IMR-90 (cell line): ENCODE measurements at regions not wholly inside any gene's neighbourhood (a gene's known extent, or its start where the extent isn't known, plus 50 kb on each side); places are given as distances from the start of the nearest gene placed in this dataset.

ENCODE experiments used
- ATAC-seq: fragments of 200-7000 bp; cut with Tn5 transposase; 2 replicates; pipeline ENCODE4 v1.9.1; 2020; ENCODE audit warnings: low read depth, mild to moderate bottlenecking, moderate library complexity
- BruUV-seq: library from RNA; stranded (reverse); fragments of 400-500 nt; replicated peaks from 2 replicates; lab custom pipeline; 2021; lab: Mats Ljungman, UMichigan
- CTCF ChIA-PET: fragments of 300-600 bp; formaldehyde crosslinking; extraction: SDS; loops from one replicate; lab custom pipeline; 2021; ENCODE audit warnings: antibody characterized with exemption; lab: Yijun Ruan, JAX
- POLR2A ChIA-PET: fragments of 300-600 bp; sonication (Branson Sonifier 250); formaldehyde crosslinking; loops from one replicate; lab custom pipeline; 2022; ENCODE audit warnings: antibody characterized with exemption; ENCODE audit not compliant: unreplicated experiment; lab: Charles Lee
- DNase-seq: peaks from one replicate; pipeline ENCODE4 v3.0.0; 2013
- H2AFZ ChIP-seq: replicated peaks from 2 replicates; pipeline ENCODE3; 2013; ENCODE audit warnings: low read length, mild to moderate bottlenecking; ENCODE audit not compliant: poor library complexity
- H2AK5ac ChIP-seq: 2 replicates; pipeline ENCODE4 v1.6.1; 2013; ENCODE audit warnings: low read depth, low read length, inconsistent platforms
- H2AK9ac ChIP-seq: replicated peaks from 2 replicates; pipeline ENCODE3; 2013; ENCODE audit warnings: mild to moderate bottlenecking, low read depth, low read length, moderate library complexity; ENCODE audit not compliant: poor library complexity
- H2BK120ac ChIP-seq: 2 replicates; pipeline ENCODE4 v1.6.1; 2013; ENCODE audit warnings: low read depth, low read length, inconsistent platforms
- H2BK15ac ChIP-seq: 3 replicates; pipeline ENCODE4 v1.6.1; 2013; ENCODE audit warnings: low read depth, low read length, inconsistent platforms
- H2BK20ac ChIP-seq: 2 replicates; pipeline ENCODE4 v1.6.1; 2013; ENCODE audit warnings: low read depth, mild to moderate bottlenecking, inconsistent platforms, low read length, moderate library complexity
- H2BK5ac ChIP-seq: 2 replicates; pipeline ENCODE4 v1.6.1; 2013; ENCODE audit warnings: mild to moderate bottlenecking, low read depth, low read length, inconsistent platforms; ENCODE audit not compliant: poor library complexity, severe bottlenecking
- H3K14ac ChIP-seq: replicated peaks from 2 replicates; pipeline ENCODE4 v1.6.1; 2013; ENCODE audit warnings: low read depth, low read length, inconsistent platforms
- H3K18ac ChIP-seq: 2 replicates; pipeline ENCODE4 v1.6.1; 2013; ENCODE audit warnings: low read depth, low read length, control low read depth
- H3K23ac ChIP-seq: 2 replicates; pipeline ENCODE4 v1.6.1; 2013; ENCODE audit warnings: low read depth, low read length, inconsistent platforms
- H3K27ac ChIP-seq: 2 replicates; pipeline ENCODE4 v1.5.1; 2013; ENCODE audit warnings: mild to moderate bottlenecking, control low read depth, low read length; ENCODE audit not compliant: insufficient read depth
- H3K27me3 ChIP-seq: 2 replicates; pipeline ENCODE4 v1.6.1; 2013; ENCODE audit warnings: low read length; ENCODE audit not compliant: control insufficient read depth, insufficient read depth
- H3K36me3 ChIP-seq: 2 replicates; pipeline ENCODE4 v1.6.1; 2013; ENCODE audit warnings: low read length, mixed read lengths; ENCODE audit not compliant: control insufficient read depth, insufficient read depth
- H3K4ac ChIP-seq: 2 replicates; pipeline ENCODE4 v1.6.1; 2013; ENCODE audit warnings: low read depth, low read length, inconsistent platforms
- H3K4me1 ChIP-seq: 2 replicates; pipeline ENCODE4 v1.6.1; 2013; ENCODE audit warnings: low read length, mixed read lengths; ENCODE audit not compliant: control insufficient read depth, insufficient read depth
- H3K4me2 ChIP-seq: 2 replicates; pipeline ENCODE4 v1.6.1; 2013; ENCODE audit warnings: low read depth, mild to moderate bottlenecking, control low read depth, low read length, moderate library complexity
- H3K4me3 ChIP-seq: 2 replicates; pipeline ENCODE4 v1.5.1; 2013; ENCODE audit warnings: low read depth, mild to moderate bottlenecking, control low read depth, low read length, moderate library complexity; ENCODE audit not compliant: insufficient read depth
- H3K56ac ChIP-seq: 2 replicates; pipeline ENCODE4 v1.6.1; 2013; ENCODE audit warnings: low read length, inconsistent platforms; ENCODE audit not compliant: insufficient read depth; ENCODE audit errors: extremely low read depth
- H3K79me1 ChIP-seq, 2 experiments: 2 replicates each; pipeline ENCODE4 v1.6.1; 2013; ENCODE audit warnings: low read length in 2 of 2, inconsistent platforms in 1 of 2, low read depth in 1 of 2
- H3K9ac ChIP-seq: 2 replicates; pipeline ENCODE4 v1.6.1; 2013; ENCODE audit warnings: low read depth, low read length, control low read depth
- H3K9me1 ChIP-seq: 2 replicates; pipeline ENCODE4 v1.6.1; 2013; ENCODE audit warnings: low read length, inconsistent platforms; ENCODE audit not compliant: insufficient read depth
- H3K9me3 ChIP-seq: 2 replicates; pipeline ENCODE4 v1.6.1; 2013; ENCODE audit warnings: low read length; ENCODE audit not compliant: control insufficient read depth, insufficient read depth
- H4K20me1 ChIP-seq: 2 replicates; pipeline ENCODE4 v1.6.1; 2013; ENCODE audit warnings: low read length, inconsistent platforms; ENCODE audit not compliant: insufficient read depth
- H4K5ac ChIP-seq: 2 replicates; pipeline ENCODE4 v1.6.1; 2013; ENCODE audit warnings: mild to moderate bottlenecking, low read depth, low read length, control low read depth
- H4K8ac ChIP-seq, 2 experiments: 2 replicates each; pipeline ENCODE4 v1.6.1; 2013; ENCODE audit warnings: low read depth in 2 of 2, low read length in 2 of 2, control low read depth in 1 of 2, inconsistent platforms in 1 of 2
- H4K91ac ChIP-seq: 2 replicates; pipeline ENCODE4 v1.6.1; 2013; ENCODE audit warnings: low read depth, low read length, inconsistent platforms; ENCODE audit not compliant: insufficient read depth
- MAFK ChIP-seq: IDR thresholded peaks from 2 replicates; pipeline ENCODE4 v1.6.1; 2012; ENCODE audit warnings: low read depth, low read length, improper control_type of control experiment
- WGBS, 2 experiments: methylation state at CpG; one replicate each; pipeline versions ENCODE4 v1.1.5 to v1.1.7; 2013; ENCODE audit warnings: missing lambda C conversion rate in 2 of 2; ENCODE audit not compliant: insufficient read length in 1 of 2; ENCODE audit errors: extremely low coverage in 2 of 2; 5-methylcytosine and 5-hydroxymethylcytosine counted together
- dilution Hi-C: fragments of 300-500 bp; cut with HindIII; formaldehyde crosslinking; loops from one replicate; pipeline ENCODE4 v1.14.3; 2018; ENCODE audit warnings: low sequenced_read_pairs; ENCODE audit not compliant: unreplicated experiment
- in situ Hi-C: fragments of 300-500 bp; cut with MboI; formaldehyde crosslinking; loops from 3 replicates; pipeline ENCODE4 v1.14.3; 2019; ENCODE audit warnings: low sequenced_read_pairs, inconsistent platforms, mixed read lengths
- intact Hi-C: fragments of 100-400 bp; cut with micrococcal nuclease; formaldehyde crosslinking; loops from 2 replicates; pipeline ENCODE4 v1.10.0; 2022

DNA sequence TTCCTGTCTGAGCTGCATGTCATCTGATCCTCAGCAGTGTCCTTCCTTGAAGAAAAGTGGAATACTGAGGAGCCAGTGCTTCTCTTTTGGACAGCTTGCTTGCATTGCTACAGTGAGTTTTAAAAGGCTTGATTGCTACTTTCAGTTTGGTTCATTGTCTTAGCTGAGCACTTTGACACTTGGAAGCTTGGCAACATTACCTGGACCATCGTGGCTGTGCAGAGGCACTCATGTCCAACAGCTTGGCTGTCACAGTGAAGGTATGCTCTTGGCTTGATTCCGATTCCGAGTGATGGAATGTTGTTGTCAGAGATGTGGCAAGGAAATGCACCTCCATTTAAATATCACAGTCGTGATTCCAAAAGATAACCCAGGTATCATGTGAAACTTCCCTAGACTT is 102.4 kb downstream of the FAS start:
- no peaks in the 10 kb centered on the region for H3K36me3 ChIP-seq
- peak overlapping the region; percentile 76; the same call in 1 of the 2 replicates for H2AK5ac ChIP-seq
- H4K91ac ChIP-seq, result no peak overlapping the region; the same call in 1 of the 2 replicates
- no peak overlapping the region for H4K8ac ChIP-seq
- no peaks in the 10 kb centered on the region for H3K79me1 ChIP-seq
- no peak for DNase-seq
- peak overlapping the region; percentile 71 for H3K18ac ChIP-seq
- no peak overlapping the region for H3K27ac ChIP-seq
- H2BK120ac ChIP-seq, result no peak overlapping the region
- H3K4me2 ChIP-seq, result no peak overlapping the region
- no peaks in the 10 kb centered on the region for H3K9me3 ChIP-seq
- H3K23ac ChIP-seq, result no peak overlapping the region
- H2AK9ac ChIP-seq, result no peak overlapping the region
- POLR2A ChIA-PET, result no interaction called here
- CTCF ChIA-PET, result interaction anchor here (0.8 kb wide), 1 partner anchor 21 kb away, joined by 3 read pairs; no protein-coding TSS in a partner anchor
- no peak overlapping the region for H3K4me3 ChIP-seq
- BruUV-seq, result no TSS peak
- peak overlapping the region; percentile 68; the same call in 1 of the 3 replicates for H2BK15ac ChIP-seq
- no CpG with 5 or more reads among the region's 4 CpGs for WGBS, 2 experiments
- peaks cover 11% of the 10 kb centered on the region for H3K4me1 ChIP-seq
- H2AFZ ChIP-seq, result no peak overlapping the region
- H3K9me1 ChIP-seq, result peaks cover 11% of the 10 kb centered on the region
- no peaks in the 10 kb centered on the region for H3K27me3 ChIP-seq
- H2BK5ac ChIP-seq, result no peak overlapping the region
- dilution Hi-C loops, result no loop called here
- H4K5ac ChIP-seq, result peak overlapping the region; percentile 49; the same call in 1 of the 2 replicates
- intact Hi-C loops, result no loop called here
- H2BK20ac ChIP-seq, result peak overlapping the region; percentile 50; the same call in 1 of the 2 replicates
- H3K56ac ChIP-seq, result no peak overlapping the region
- no peak overlapping the region for H3K9ac ChIP-seq
- H4K20me1 ChIP-seq, result no peaks in the 10 kb centered on the region
- peak overlapping the region; percentile 60; the same call in 1 of the 2 replicates for H3K14ac ChIP-seq
- TF ChIP-seq MAFK, result no peak
- peak overlapping the region; percentile 25; the same call in 1 of the 2 replicates for H3K4ac ChIP-seq
- in situ Hi-C loops, result no loop called here
- ATAC-seq, result no peak
